ENCODE measurements at regions not wholly inside any gene's neighbourhood (a gene's known extent, or its start where the extent isn't known, plus 50 kb on each side); places are given as distances from the start of the nearest gene placed in this dataset.
"Not testable (repeated sequence)": the region's sequence is repeated elsewhere in the genome, so short reads cannot be mapped to it uniquely, and the experiment has no call there.

- DNase-seq (ENCODE audit: low read depth), result not testable (repeated sequence)
These were observed 108.1 kb downstream of the PROX1 start for GRCh38 chr1:214095896-214096295.

GRCh38 chr1:214101246-214101645 is 113.5 kb downstream of the PROX1 start:
- no peak for DNase-seq (ENCODE audit: low read depth)

- no peak for DNase-seq (ENCODE audit: low read depth)
These were observed 114.1 kb downstream of the PROX1 start for GRCh38 chr1:214101828-214102227.

GRCh38 chr1:214102907-214103306 is 115.1 kb downstream of the PROX1 start:
- DNase-seq (ENCODE audit: low read depth), result peak; percentile 61

- DNase-seq (ENCODE audit: low read depth), result no peak
These were observed 116.0 kb downstream of the PROX1 start for GRCh38 chr1:214103778-214104177.

- DNase-seq (ENCODE audit: low read depth), result no peak
These were observed 118.6 kb downstream of the PROX1 start for GRCh38 chr1:214106375-214106774.

GRCh38 chr1:214107322-214108096 is 119.7 kb downstream of the PROX1 start:
- DNase-seq (ENCODE audit: low read depth), result no peak

- no peak for DNase-seq (ENCODE audit: low read depth)
These were observed 120.3 kb downstream of the PROX1 start for GRCh38 chr1:214108097-214108446.

GRCh38 chr1:214111796-214112195 is 124.0 kb downstream of the PROX1 start:
- DNase-seq (ENCODE audit: low read depth), result no peak

GRCh38 chr1:214116258-214116657 is 128.5 kb downstream of the PROX1 start:
- no peak for DNase-seq (ENCODE audit: low read depth)

GRCh38 chr1:214117780-214118179 is 130.0 kb downstream of the PROX1 start:
- no peak for DNase-seq (ENCODE audit: low read depth)

- no peak for DNase-seq (ENCODE audit: low read depth)
These were observed 132.4 kb downstream of the PROX1 start for GRCh38 chr1:214120191-214120590.

- no peak for DNase-seq (ENCODE audit: low read depth)
These were observed 133.2 kb downstream of the PROX1 start for GRCh38 chr1:214120951-214121350.

GRCh38 chr1:214122110-214122509 is 134.3 kb downstream of the PROX1 start:
- no peak for DNase-seq (ENCODE audit: low read depth)

- DNase-seq (ENCODE audit: low read depth), result peak; percentile 5
These were observed 135.4 kb downstream of the PROX1 start for GRCh38 chr1:214123061-214123784.

- no peak for DNase-seq (ENCODE audit: low read depth)
These were observed 136.6 kb downstream of the PROX1 start for GRCh38 chr1:214124281-214124805.

GRCh38 chr1:214124915-214125314 is 137.1 kb downstream of the PROX1 start:
- no peak for DNase-seq (ENCODE audit: low read depth)

- DNase-seq (ENCODE audit: low read depth), result no peak
These were observed 138.0 kb downstream of the PROX1 start for GRCh38 chr1:214125819-214126218.

- no peak for DNase-seq (ENCODE audit: low read depth)
These were observed 138.9 kb downstream of the PROX1 start for GRCh38 chr1:214126697-214127146.

- DNase-seq (ENCODE audit: low read depth), result no peak
These were observed 139.9 kb downstream of the PROX1 start for GRCh38 chr1:214127705-214128104.

- no peak for DNase-seq (ENCODE audit: low read depth)
These were observed 145.1 kb upstream of the SMYD2 start for GRCh38 chr1:214135886-214136285.

GRCh38 chr1:214136324-214136919 is 144.5 kb upstream of the SMYD2 start:
- DNase-seq (ENCODE audit: low read depth), result no peak

GRCh38 chr1:214141486-214141885 is 139.5 kb upstream of the SMYD2 start:
- no peak for DNase-seq (ENCODE audit: low read depth)
